Right atrium auricular region (tissue), 2 donors: ENCODE measurements at regions not wholly inside any gene's neighbourhood (a gene's known extent, or its start where the extent isn't known, plus 50 kb on each side); places are given as distances from the start of the nearest gene placed in this dataset.

Source experiments
- DNase-seq: peaks from one replicate; pipeline ENCODE4 v3.0.0-alpha.2; 2019; ENCODE audit warnings: low spot score
- H3K27ac ChIP-seq, 2 donors: fragments of 200-600 bp; sonication (generic); 1 replicate in 1 of 2; 2 replicates in 1 of 2; pipeline ENCODE4 v1.5.1; 2016 to 2019
- H3K27me3 ChIP-seq, 2 donors: fragments of 200-600 bp; sonication (generic); one replicate each; pipeline versions ENCODE4 v1.5.1 to v1.6.0; 2017 to 2019
- H3K36me3 ChIP-seq: fragments of 200-600 bp; sonication (generic); one replicate; pipeline ENCODE4 v1.5.1; 2016
- H3K4me1 ChIP-seq, 2 donors: fragments of 200-600 bp; sonication (generic); one replicate each; pipeline versions ENCODE4 v1.5.1 to v1.6.0; 2017 to 2019
- H3K4me3 ChIP-seq, 2 donors: fragments of 200-600 bp; sonication (generic); 1 replicate in 1 of 2; 2 replicates in 1 of 2; pipeline ENCODE4 v1.5.1; 2017 to 2019; ENCODE audit warnings: mild to moderate bottlenecking in 1 of 2, moderate library complexity in 1 of 2
- H3K9me3 ChIP-seq, 2 donors: fragments of 200-600 bp; sonication (generic); one replicate each; pipeline ENCODE4 v1.5.1; 2019
- CTCF ChIP-seq, 2 donors: fragments of 200-600 bp; sonication (generic); IDR thresholded peaks; one replicate each; pipeline ENCODE4 v1.5.1; 2019; ENCODE audit warnings: antibody characterized with exemption in 2 of 2

GRCh38 chr12:111170543-111170942 lies 198.4 kb downstream of the PHETA1 start:
- H3K36me3 ChIP-seq: no peaks in the 10 kb centered on the region
- H3K4me1 ChIP-seq: no peaks in the 10 kb centered on the region
- H3K27ac ChIP-seq: no peak overlapping the region
- no peaks in the 10 kb centered on the region for H3K9me3 ChIP-seq
- no peak overlapping the region for H3K4me3 ChIP-seq
- no peaks in the 10 kb centered on the region for H3K27me3 ChIP-seq
- no peak for DNase-seq
- no peak for TF ChIP-seq CTCF (IDR thresholded peaks at IDR 0.05)

GRCh38 chr12:111169456-111169855 lies 199.4 kb downstream of the PHETA1 start:
- Histone ChIP-seq H3K4me3 (no peak overlapping the region), H3K9me3 (no peaks in the 10 kb centered on the region), H3K4me1 (no peaks in the 10 kb centered on the region), H3K36me3 (no peaks in the 10 kb centered on the region), H3K27me3 (no peaks in the 10 kb centered on the region), H3K27ac (no peak overlapping the region)
- no peak for DNase-seq
- no peak for TF ChIP-seq CTCF (IDR thresholded peaks at IDR 0.05)

- no peaks in the 10 kb centered on the region for H3K27me3 ChIP-seq
- no peak overlapping the region for H3K27ac ChIP-seq
- no peaks in the 10 kb centered on the region for H3K36me3 ChIP-seq
- no peak overlapping the region for H3K4me3 ChIP-seq
- H3K4me1 ChIP-seq: no peaks in the 10 kb centered on the region
- TF ChIP-seq CTCF (IDR thresholded peaks at IDR 0.05): no peak
- DNase-seq: no peak
- H3K9me3 ChIP-seq: no peaks in the 10 kb centered on the region
These were observed 199.9 kb downstream of the PHETA1 start for GRCh38 chr12:111169032-111169431.

GRCh38 chr12:111168009-111168900 lies 200.6 kb downstream of the PHETA1 start:
- no peak overlapping the region for H3K27ac ChIP-seq
- no peak for TF ChIP-seq CTCF (IDR thresholded peaks at IDR 0.05)

GRCh38 chr12:111166779-111167540 lies 201.9 kb downstream of the PHETA1 start:
- no peaks in the 10 kb centered on the region for H3K27me3 ChIP-seq
- TF ChIP-seq CTCF (IDR thresholded peaks at IDR 0.05): no peak
- no peak overlapping the region for H3K4me3 ChIP-seq
- H3K36me3 ChIP-seq: no peaks in the 10 kb centered on the region
- no peak for DNase-seq
- no peaks in the 10 kb centered on the region for H3K4me1 ChIP-seq
- no peak overlapping the region for H3K27ac ChIP-seq
- no peaks in the 10 kb centered on the region for H3K9me3 ChIP-seq

More at GRCh38 chr12:111168009-111168900, 200.6 kb downstream of the PHETA1 start:
- Histone ChIP-seq H3K36me3 (no peaks in the 10 kb centered on the region), H3K9me3 (no peaks in the 10 kb centered on the region), H3K4me3 (no peak overlapping the region), H3K27me3 (no peaks in the 10 kb centered on the region), H3K4me1 (no peaks in the 10 kb centered on the region)
- DNase-seq: no peak
